Fibroblast of skin of left biceps (primary cell): ENCODE measurements at regions not wholly inside any gene's neighbourhood (a gene's known extent, or its start where the extent isn't known, plus 50 kb on each side); places are given as distances from the start of the nearest gene placed in this dataset.

Experiments
- DNase-seq, 2 experiments: peaks; one replicate each; pipeline ENCODE4 v3.0.0-alpha.2; 2013; ENCODE audit warnings: low read depth in 2 of 2

DNA sequence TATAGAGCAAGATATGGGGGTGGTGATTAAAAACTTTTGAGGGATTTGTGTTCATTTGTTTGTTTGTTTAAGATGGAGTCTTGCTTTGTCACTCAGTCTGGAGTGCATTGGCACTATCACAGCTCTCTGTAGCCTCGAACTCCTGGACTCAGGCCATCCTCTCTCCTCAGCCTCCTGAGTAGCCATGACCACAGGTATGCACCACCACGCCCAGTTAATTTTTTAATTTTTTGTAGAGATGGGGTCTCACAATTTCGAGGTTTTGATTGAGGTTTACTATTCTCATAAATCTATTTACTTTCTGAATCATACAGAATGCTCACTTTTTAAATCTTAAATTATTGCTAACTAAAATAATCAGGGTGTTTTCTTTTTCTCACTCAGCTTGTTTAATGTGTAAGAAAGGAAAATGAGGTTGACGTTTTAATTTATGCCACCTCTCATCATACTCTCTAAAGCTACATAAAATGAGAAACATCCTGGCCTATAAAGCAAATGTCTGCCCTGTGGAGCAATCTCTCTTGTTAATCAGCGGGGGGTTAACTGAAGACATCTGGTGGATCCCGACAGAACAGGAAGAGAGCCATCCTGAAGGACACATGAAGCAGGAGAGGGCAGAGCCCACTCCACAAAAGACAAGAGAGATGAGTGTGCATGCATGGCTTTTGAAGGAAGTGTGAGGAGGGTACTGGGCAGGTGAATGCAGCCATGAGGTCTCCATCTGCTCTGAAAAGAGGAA, 589.1 kb upstream of the SLC8A1 start:
- no peak for DNase-seq

- no peak for DNase-seq
These were observed 590.5 kb upstream of the SLC8A1 start for GRCh38 chr2:41042343-41042742.

- peak; percentile 85 to 89 for DNase-seq
These were observed 609.5 kb upstream of the SLC8A1 start for GRCh38 chr2:41061356-41061755.

DNA sequence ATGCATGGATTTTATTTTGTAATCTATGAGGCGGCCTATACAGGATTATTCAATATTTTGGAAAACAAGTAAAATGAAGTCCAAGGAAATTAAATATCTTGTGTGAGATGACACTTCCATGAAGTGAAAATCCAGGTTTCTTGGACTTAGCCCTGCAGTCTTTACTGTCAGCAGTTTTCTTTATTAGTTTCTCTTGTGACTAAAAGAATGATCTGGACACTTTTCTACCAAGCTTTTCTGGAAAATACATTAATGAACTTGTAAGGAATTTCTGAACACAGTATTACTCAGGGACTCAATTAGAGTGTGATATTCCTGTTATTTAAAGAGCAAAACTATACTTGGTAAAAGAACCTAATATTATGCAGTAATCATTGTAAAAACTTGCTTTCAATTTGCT, 610.4 kb upstream of the SLC8A1 start:
- no peak for DNase-seq

GRCh38 chr2:41066168-41066567, 614.3 kb upstream of the SLC8A1 start:
- DNase-seq: no peak

DNA sequence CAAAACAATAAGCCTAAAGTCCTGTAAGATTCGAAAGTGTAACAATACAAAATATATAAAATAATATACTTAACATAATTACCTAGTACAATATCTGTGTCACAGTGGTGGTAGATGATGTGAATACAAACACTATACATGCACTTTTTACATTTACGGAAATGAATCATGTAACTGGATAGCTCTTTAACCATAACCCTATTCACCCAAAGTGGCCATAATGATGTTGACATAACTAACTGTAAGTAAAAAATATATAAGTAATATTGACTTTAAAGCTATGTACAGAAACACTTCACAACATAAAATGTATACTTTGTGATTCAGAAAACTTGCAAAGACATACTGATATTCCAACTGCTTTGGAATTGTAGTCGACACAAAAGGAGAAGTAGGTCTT, 616.9 kb upstream of the SLC8A1 start:
- no peak for DNase-seq

GRCh38 chr2:41078341-41078740, 626.5 kb upstream of the SLC8A1 start:
- DNase-seq: no peak

DNA sequence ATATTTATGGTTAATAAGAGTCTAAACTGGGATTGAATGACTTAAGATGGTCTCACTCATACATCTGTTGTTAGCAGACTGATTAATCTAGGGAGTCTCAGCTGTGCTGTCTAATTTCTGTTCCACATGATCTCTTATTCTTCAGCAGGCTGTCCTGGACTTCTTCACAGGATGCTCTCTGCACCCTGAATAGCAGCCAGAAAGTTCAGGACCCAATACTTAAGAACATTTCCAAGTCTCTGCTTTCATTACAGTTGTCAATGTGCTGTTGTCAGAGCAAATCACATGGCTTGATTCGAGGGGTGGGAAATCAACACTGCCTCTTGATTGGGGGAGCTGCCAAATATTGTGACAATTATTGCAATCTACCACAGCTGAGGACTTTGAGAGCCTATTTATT, 627.1 kb upstream of the SLC8A1 start:
- DNase-seq: no peak

DNA sequence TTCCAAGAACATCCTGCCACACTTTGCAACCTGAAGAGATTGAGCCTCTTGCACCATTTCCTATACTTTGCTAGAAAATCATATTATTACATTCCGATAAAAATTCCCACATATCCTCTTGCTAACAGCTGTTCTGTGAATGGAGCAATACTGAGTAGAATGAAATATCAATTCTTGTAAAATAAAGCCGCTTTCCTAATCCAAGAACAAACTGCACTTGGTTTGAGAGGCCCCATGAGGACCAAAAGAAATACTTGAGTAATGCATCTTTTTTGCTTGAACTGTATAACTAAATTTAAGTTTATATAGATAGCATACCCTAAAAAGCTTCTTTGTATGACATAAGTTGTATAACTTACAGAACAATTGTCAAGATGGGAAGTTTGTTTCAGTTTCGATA, 632.4 kb upstream of the SLC8A1 start:
- DNase-seq: no peak

GRCh38 chr2:41087946-41088345, 636.1 kb upstream of the SLC8A1 start:
- no peak for DNase-seq

DNA sequence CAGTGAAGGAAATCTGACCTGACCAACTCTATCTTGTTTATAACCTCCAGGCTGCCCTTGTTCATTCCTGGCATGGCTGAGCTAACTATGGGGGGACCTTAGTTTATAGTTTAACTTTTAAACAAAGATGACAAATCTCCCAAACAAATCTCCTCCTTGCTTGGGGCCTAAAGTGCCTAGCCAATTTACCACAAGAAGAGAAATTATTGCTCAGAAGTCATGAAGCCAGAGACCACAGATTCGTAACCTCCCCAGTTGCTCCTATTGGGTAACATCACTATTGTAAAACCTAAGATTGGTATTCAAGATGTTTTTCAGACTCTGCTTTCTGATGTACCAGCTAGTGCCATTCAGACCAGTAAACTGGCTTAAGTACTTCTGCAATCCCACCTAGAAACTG, 649.4 kb upstream of the SLC8A1 start:
- no peak for DNase-seq

GRCh38 chr2:41109744-41110143, 657.9 kb upstream of the SLC8A1 start:
- no peak for DNase-seq

- no peak for DNase-seq
These were observed 660.1 kb upstream of the SLC8A1 start for GRCh38 chr2:41111836-41112627.

GRCh38 chr2:41116106-41116797, 664.4 kb upstream of the SLC8A1 start:
- no peak for DNase-seq

DNA sequence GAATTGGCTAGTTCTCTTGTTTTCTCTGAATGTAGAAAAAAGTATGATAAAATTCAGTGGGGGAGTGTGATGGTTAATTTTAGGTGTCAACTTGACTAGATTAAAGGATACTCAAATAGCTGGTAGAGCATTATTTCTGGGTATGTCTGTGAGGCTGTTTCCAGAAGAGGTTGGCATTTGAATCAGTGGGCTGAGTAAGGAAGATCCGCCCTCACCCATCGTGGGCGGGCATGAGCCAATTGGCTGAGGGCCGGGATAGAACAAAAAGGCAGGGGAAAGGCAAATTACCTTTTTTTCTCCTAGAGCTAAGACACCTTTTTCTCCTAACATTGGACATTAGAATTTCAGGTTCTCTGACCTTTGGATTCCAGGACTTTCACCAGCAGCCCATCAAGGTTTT, 667.6 kb upstream of the SLC8A1 start:
- DNase-seq: no peak

GRCh38 chr2:41123341-41123740, 671.5 kb upstream of the SLC8A1 start:
- no peak for DNase-seq

DNA sequence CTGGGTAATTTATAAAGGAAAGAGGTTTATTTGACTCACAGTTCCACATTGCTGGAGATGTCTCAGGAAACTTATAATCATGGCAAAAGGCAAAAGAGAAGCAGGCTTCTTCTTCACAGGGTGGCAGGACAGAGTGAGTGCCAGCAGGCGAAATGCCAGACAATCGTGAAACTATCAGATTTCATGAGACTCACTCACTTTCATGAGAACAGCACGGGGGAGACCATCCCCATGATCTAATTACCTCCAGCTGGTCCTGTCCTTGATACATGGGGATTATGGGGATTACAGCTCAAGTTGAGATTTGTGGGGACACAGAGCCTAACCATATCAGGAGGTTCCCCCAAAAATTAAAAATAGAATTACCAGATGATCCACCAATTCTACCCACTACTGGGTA, 675.5 kb upstream of the SLC8A1 start:
- no peak for DNase-seq

GRCh38 chr2:41129988-41130387, 678.1 kb upstream of the SLC8A1 start:
- no peak for DNase-seq

DNA sequence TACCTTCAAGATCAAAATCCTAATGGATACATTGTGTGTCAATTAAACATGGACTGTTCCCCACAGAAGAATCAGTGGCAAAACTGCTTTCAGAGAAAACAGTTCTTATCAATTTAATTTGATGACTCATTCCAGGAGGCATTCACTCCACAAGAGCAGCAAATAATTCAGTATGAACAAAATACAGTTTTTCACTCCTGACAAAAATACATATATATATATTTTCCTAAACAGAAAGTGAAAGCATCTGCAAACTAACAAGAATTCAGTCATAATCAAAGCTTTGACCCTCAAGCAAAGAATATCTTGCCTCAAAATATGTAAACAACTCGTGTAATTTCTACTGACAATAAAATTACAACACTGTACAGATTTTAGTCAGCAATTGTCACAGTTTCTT, 685.1 kb upstream of the SLC8A1 start:
- DNase-seq: no peak

GRCh38 chr2:41141146-41141791, 689.4 kb upstream of the SLC8A1 start:
- no peak for DNase-seq

GRCh38 chr2:41142478-41142877, 690.6 kb upstream of the SLC8A1 start:
- no peak for DNase-seq

DNA sequence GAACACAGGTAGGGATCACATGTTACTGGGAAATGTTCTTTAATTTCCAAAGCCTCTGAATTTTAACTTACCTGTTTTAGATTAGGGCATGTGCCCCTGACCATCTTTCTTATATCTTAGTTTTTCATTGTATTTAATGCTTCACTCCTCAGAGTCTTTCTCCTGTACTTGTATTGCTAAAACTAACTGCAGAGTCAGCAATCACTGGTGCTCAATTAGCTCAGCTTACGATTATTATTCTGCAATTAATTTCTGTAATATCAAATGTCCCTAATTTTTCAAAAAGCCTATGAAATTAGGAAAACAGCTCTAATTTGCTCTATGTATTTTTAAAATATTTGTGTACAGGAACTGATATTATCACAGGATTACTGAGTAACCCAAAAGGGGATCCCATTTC, 693.2 kb upstream of the SLC8A1 start:
- DNase-seq: no peak
